Activated CD8-positive, alpha-beta T cell treated with anti-CD3 and anti-CD28 coated beads for 36 hours (primary cell): ENCODE measurements at regions not wholly inside any gene's neighbourhood (a gene's known extent, or its start where the extent isn't known, plus 50 kb on each side); places are given as distances from the start of the nearest gene placed in this dataset.
A peak's percentile ranks its signal among the peaks of the same experiment; 100 is the strongest.

ENCODE experiments used
- ATAC-seq: fragments of 200-7000 bp; cut with Tn5 transposase; one replicate; pipeline ENCODE4 v1.10.0; 2021; ENCODE audit warnings: mild to moderate bottlenecking, moderate library complexity
- CTCF ChIA-PET: fragments of 350-600 bp; sonication (Branson Sonifier 250); formaldehyde crosslinking; loops from one replicate; lab custom pipeline; 2021; ENCODE audit warnings: antibody characterized with exemption; lab: Charles Lee
- POLR2A ChIA-PET: fragments of 350-600 bp; sonication (Branson Sonifier 250); formaldehyde crosslinking; loops from one replicate; lab custom pipeline; 2021; ENCODE audit warnings: antibody characterized with exemption; lab: Charles Lee
- DNase-seq: peaks from one replicate; pipeline ENCODE4 v3.0.0-alpha.2; 2020
- H3K27ac Mint-ChIP-seq: one replicate; pipeline ENCODE4 v1.8.0; 2021; ENCODE audit warnings: mild to moderate bottlenecking, mixed read lengths
- H3K27me3 Mint-ChIP-seq: one replicate; pipeline ENCODE4 v1.8.0; 2021; ENCODE audit warnings: mixed read lengths
- H3K36me3 Mint-ChIP-seq: one replicate; pipeline ENCODE4 v1.8.0; 2021; ENCODE audit warnings: low read depth, mixed read lengths
- H3K4me1 Mint-ChIP-seq: one replicate; pipeline ENCODE4 v1.8.0; 2021; ENCODE audit warnings: low read depth, mixed read lengths
- H3K4me3 Mint-ChIP-seq: one replicate; pipeline ENCODE4 v1.8.0; 2021; ENCODE audit warnings: mild to moderate bottlenecking, moderate library complexity, mixed read lengths
- H3K9me3 Mint-ChIP-seq: one replicate; pipeline ENCODE4 v1.8.0; 2021; ENCODE audit warnings: mixed read lengths
- CTCF ChIP-seq: fragments of 200-600 bp; IDR thresholded peaks from one replicate; pipeline ENCODE4 v1.8.0; 2022; ENCODE audit warnings: antibody characterized with exemption, mild to moderate bottlenecking
- intact Hi-C: fragments of 100-400 bp; cut with micrococcal nuclease; formaldehyde crosslinking; loops from one replicate; pipeline ENCODE4 v1.10.0; 2022

GRCh38 chr4:25532591-25532990 lies 123.1 kb upstream of the SLC34A2 start:
- intact Hi-C loops = no loop called here
- H3K4me1 Mint-ChIP-seq = no peaks in the 10 kb centered on the region
- H3K36me3 Mint-ChIP-seq = no peaks in the 10 kb centered on the region
- ATAC-seq (peak; percentile 27), DNase-seq (no peak)
- H3K9me3 Mint-ChIP-seq = no peaks in the 10 kb centered on the region
- H3K27me3 Mint-ChIP-seq = peaks cover 3% of the 10 kb centered on the region
- no peak overlapping the region for H3K27ac Mint-ChIP-seq
- ChIA-PET CTCF (no interaction called here), POLR2A (no interaction called here)
- no peak overlapping the region for H3K4me3 Mint-ChIP-seq
- no peak for TF ChIP-seq CTCF

- ChIA-PET CTCF (no interaction called here), POLR2A (no interaction called here)
- Mint-ChIP-seq H3K4me1 (no peaks in the 10 kb centered on the region), H3K36me3 (no peaks in the 10 kb centered on the region), H3K4me3 (no peak overlapping the region), H3K9me3 (no peaks in the 10 kb centered on the region), H3K27me3 (peaks cover 3% of the 10 kb centered on the region), H3K27ac (no peak overlapping the region)
- TF ChIP-seq CTCF = no peak
- ATAC-seq (no peak), DNase-seq (no peak)
- intact Hi-C loops = no loop called here
These were observed 122.4 kb upstream of the SLC34A2 start for GRCh38 chr4:25533256-25533655.

- intact Hi-C loops = no loop called here
These were observed 120.4 kb upstream of the SLC34A2 start for GRCh38 chr4:25535278-25535677.

GRCh38 chr4:25535701-25536473 lies 119.8 kb upstream of the SLC34A2 start:
- Mint-ChIP-seq H3K27me3 (peaks cover 1% of the 10 kb centered on the region), H3K27ac (no peak overlapping the region), H3K4me1 (no peaks in the 10 kb centered on the region), H3K36me3 (no peaks in the 10 kb centered on the region), H3K4me3 (no peak overlapping the region), H3K9me3 (no peaks in the 10 kb centered on the region)
- POLR2A ChIA-PET = no interaction called here
- TF ChIP-seq CTCF = no peak
- ATAC-seq (no peak), DNase-seq (no peak)
- CTCF ChIA-PET = no interaction called here
- intact Hi-C loops = no loop called here

More at GRCh38 chr4:25535278-25535677, 120.4 kb upstream of the SLC34A2 start:
- H3K27ac Mint-ChIP-seq = no peak overlapping the region
- POLR2A ChIA-PET = no interaction called here
- no peak for TF ChIP-seq CTCF
- H3K27me3 Mint-ChIP-seq = peaks cover 1% of the 10 kb centered on the region
- CTCF ChIA-PET = no interaction called here
- H3K9me3 Mint-ChIP-seq = no peaks in the 10 kb centered on the region
- DNase-seq (no peak), ATAC-seq (no peak)
- no peaks in the 10 kb centered on the region for H3K36me3 Mint-ChIP-seq
- no peak overlapping the region for H3K4me3 Mint-ChIP-seq
- no peaks in the 10 kb centered on the region for H3K4me1 Mint-ChIP-seq

GRCh38 chr4:25536564-25537320 lies 118.9 kb upstream of the SLC34A2 start:
- CTCF ChIA-PET = no interaction called here
- H3K27me3 Mint-ChIP-seq = peaks cover under 1% of the 10 kb centered on the region
- ATAC-seq = no peak

More at GRCh38 chr4:25536564-25537320, 118.9 kb upstream of the SLC34A2 start:
- Mint-ChIP-seq H3K4me3 (no peak overlapping the region), H3K27ac (no peak overlapping the region), H3K36me3 (no peaks in the 10 kb centered on the region), H3K9me3 (no peaks in the 10 kb centered on the region), H3K4me1 (no peaks in the 10 kb centered on the region)
- TF ChIP-seq CTCF = no peak
- no peak for DNase-seq
- POLR2A ChIA-PET = no interaction called here
- intact Hi-C loops = no loop called here
